ENCODE measurements at regions not wholly inside any gene's neighbourhood (a gene's known extent, or its start where the extent isn't known, plus 50 kb on each side); places are given as distances from the start of the nearest gene placed in this dataset.

DNA sequence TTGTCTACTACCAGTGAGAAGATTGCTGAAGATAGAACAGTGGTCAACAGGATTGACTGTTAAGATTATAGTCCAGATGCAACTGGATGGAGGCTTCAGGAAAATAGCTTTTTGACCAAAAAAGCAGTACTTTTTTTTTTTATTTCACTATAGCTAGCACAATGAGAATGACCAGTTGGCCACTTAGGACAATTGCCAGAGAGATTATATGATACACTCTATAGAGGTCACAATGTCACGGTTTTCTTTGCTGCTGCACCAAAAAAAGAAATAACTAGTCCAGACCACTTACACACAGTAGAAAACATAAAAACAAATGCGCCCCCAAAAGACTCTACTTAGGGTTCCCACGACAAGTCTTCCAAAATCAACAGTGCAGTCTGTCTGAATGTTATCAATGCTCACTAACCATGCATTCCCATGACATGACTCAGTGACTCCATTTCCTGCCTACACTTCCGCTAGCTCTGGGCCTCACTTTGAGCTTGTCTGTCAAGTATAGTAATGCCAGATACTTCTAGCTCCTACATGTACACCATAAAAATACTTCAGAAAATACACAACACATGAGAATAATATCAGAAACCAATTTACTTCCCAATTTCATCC, 209.1 kb upstream of the STARD13 start:
- H3K4me1 ChIP-seq (ENCODE audit: control extremely low read depth in 1 of 4, control insufficient read depth in 4 of 4, insufficient read depth in 4 of 4, low read length in 3 of 4): no peaks in the 10 kb centered on the region
- H3K27me3 ChIP-seq (replicated peaks in 2 of 5; ENCODE audit: control insufficient read depth in 4 of 5, insufficient read depth in 5 of 5, low read length in 4 of 5): no peaks in the 10 kb centered on the region
- ChIA-PET CTCF (interaction anchor here (1.3 kb wide), 1 partner anchor 11 kb away, joined by 3 read pairs; no protein-coding TSS in a partner anchor), POLR2A (no interaction called here)
- peak in 2 of 3 donors; percentile 12 to 51 for DNase-seq
- WGBS (ENCODE audit: insufficient coverage): 76% methylated on average over 4 of the region's 4 CpGs
- H3K36me3 ChIP-seq (ENCODE audit: control insufficient read depth in 4 of 4, insufficient read depth in 4 of 4, low read length in 3 of 4): no peaks in the 10 kb centered on the region
- H3K27ac ChIP-seq (ENCODE audit: insufficient read depth in 1 of 2, low read depth in 1 of 2, low read length in 2 of 2, poor library complexity in 1 of 2, severe bottlenecking in 2 of 2): peak overlapping the region in 1 of 2 experiments; percentile 5
- no peaks in the 10 kb centered on the region for H3K9me3 ChIP-seq (ENCODE audit: control extremely low read depth in 1 of 5, control insufficient read depth in 4 of 5, insufficient read depth in 2 of 5, low read depth in 1 of 5, low read length in 4 of 5)
- no peak overlapping the region for H3K4me3 ChIP-seq (ENCODE audit: control insufficient read depth in 1 of 7, extremely low read depth in 1 of 7, insufficient read depth in 4 of 7, low read depth in 2 of 7, low read length in 6 of 7)

GRCh38 chr13:33496336-33496735, 210.8 kb upstream of the STARD13 start:
- Histone ChIP-seq H3K27ac (ENCODE audit: insufficient read depth in 1 of 2, low read depth in 1 of 2, low read length in 2 of 2, poor library complexity in 1 of 2, severe bottlenecking in 2 of 2) (no peak overlapping the region), H3K4me1 (ENCODE audit: control extremely low read depth in 1 of 4, control insufficient read depth in 4 of 4, insufficient read depth in 4 of 4, low read length in 3 of 4) (no peaks in the 10 kb centered on the region)
- CTCF ChIA-PET: no interaction called here

DNA sequence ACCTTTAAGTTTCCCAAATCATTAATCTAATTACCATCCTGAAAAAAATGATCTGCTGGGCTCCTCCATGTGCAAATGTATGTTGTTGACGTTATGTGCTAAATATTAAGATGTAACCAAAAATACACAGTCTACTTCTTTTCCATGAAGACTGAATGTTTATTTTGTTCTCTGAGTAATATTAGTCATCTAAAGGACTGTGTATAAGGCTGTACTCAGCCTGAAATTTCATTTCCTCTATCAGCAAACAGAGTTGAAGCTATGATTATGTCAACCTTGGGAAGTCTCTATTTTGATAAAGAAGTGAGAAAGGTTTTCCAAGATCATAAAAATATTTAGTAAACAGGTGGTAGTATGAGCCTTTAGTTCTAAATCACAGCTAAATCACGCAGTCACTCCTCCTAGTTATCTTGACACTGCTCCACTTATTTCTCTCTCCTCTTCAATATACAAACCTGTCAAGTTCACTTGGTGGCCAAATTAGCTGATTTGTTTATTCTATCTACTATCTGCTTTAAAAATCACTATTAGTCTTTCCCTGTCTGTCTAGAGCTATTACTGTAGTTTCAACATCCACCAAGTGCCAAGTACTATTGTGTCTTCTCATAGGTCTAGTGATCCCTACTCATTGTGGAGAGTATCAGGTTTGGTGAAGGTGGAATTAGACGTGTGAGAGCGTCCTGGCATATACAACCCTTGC, 211.7 kb upstream of the STARD13 start:
- no peak overlapping the region for H3K4me3 ChIP-seq (ENCODE audit: control insufficient read depth in 1 of 7, extremely low read depth in 1 of 7, insufficient read depth in 4 of 7, low read depth in 2 of 7, low read length in 6 of 7)
- H3K27ac ChIP-seq (ENCODE audit: insufficient read depth in 1 of 2, low read depth in 1 of 2, low read length in 2 of 2, poor library complexity in 1 of 2, severe bottlenecking in 2 of 2): no peak overlapping the region
- ChIA-PET POLR2A (no interaction called here), CTCF (interaction anchor here (1.3 kb wide), 1 partner anchor 9 kb away, joined by 3 read pairs; no protein-coding TSS in a partner anchor)
- H3K4me1 ChIP-seq (ENCODE audit: control extremely low read depth in 1 of 4, control insufficient read depth in 4 of 4, insufficient read depth in 4 of 4, low read length in 3 of 4): no peaks in the 10 kb centered on the region
- no peaks in the 10 kb centered on the region for H3K9me3 ChIP-seq (ENCODE audit: control extremely low read depth in 1 of 5, control insufficient read depth in 4 of 5, insufficient read depth in 2 of 5, low read depth in 1 of 5, low read length in 4 of 5)
- no peak for DNase-seq
- no peaks in the 10 kb centered on the region for H3K27me3 ChIP-seq (replicated peaks in 2 of 5; ENCODE audit: control insufficient read depth in 4 of 5, insufficient read depth in 5 of 5, low read length in 4 of 5)
- H3K36me3 ChIP-seq (ENCODE audit: control insufficient read depth in 4 of 4, insufficient read depth in 4 of 4, low read length in 3 of 4): no peaks in the 10 kb centered on the region
- WGBS (ENCODE audit: insufficient coverage): no CpG with 5 or more reads among the region's 4 CpGs

More at GRCh38 chr13:33496336-33496735, 210.8 kb upstream of the STARD13 start:
- H3K27me3 ChIP-seq (replicated peaks in 2 of 5; ENCODE audit: control insufficient read depth in 4 of 5, insufficient read depth in 5 of 5, low read length in 4 of 5): no peaks in the 10 kb centered on the region
- POLR2A ChIA-PET: no interaction called here
- no peaks in the 10 kb centered on the region for H3K9me3 ChIP-seq (ENCODE audit: control extremely low read depth in 1 of 5, control insufficient read depth in 4 of 5, insufficient read depth in 2 of 5, low read depth in 1 of 5, low read length in 4 of 5)
- H3K4me3 ChIP-seq (ENCODE audit: control insufficient read depth in 1 of 7, extremely low read depth in 1 of 7, insufficient read depth in 4 of 7, low read depth in 2 of 7, low read length in 6 of 7): no peak overlapping the region
- DNase-seq: no peak
- H3K36me3 ChIP-seq (ENCODE audit: control insufficient read depth in 4 of 4, insufficient read depth in 4 of 4, low read length in 3 of 4): no peaks in the 10 kb centered on the region

DNA sequence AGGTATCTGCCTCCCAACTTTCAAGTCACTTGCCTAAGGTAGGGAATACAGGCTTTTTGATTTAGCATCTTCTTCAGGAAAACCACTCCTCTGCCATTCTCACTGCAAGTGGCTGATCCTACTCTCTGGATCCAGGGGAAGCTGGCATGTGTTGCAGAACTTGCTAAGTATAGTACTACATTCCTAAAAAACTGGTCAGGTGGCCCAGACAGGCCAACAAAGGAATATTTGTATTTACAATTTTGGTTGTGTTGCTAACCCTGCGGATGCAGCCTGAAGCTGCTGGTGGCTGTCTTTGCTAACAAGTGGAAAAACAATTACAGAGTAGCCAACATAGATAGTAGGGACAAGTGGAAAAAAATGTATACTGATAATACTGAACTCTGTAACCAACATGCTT, 222.5 kb upstream of the STARD13 start:
- Histone ChIP-seq H3K4me3 (ENCODE audit: control insufficient read depth in 1 of 7, extremely low read depth in 1 of 7, insufficient read depth in 4 of 7, low read depth in 2 of 7, low read length in 6 of 7) (no peak overlapping the region), H3K4me1 (ENCODE audit: control extremely low read depth in 1 of 4, control insufficient read depth in 4 of 4, insufficient read depth in 4 of 4, low read length in 3 of 4) (peaks cover 0 to 10% (median 2%) of the 10 kb centered on the region in 4 experiments), H3K27me3 (replicated peaks in 2 of 5; ENCODE audit: control insufficient read depth in 4 of 5, insufficient read depth in 5 of 5, low read length in 4 of 5) (no peaks in the 10 kb centered on the region), H3K36me3 (ENCODE audit: control insufficient read depth in 4 of 4, insufficient read depth in 4 of 4, low read length in 3 of 4) (no peaks in the 10 kb centered on the region), H3K27ac (ENCODE audit: insufficient read depth in 1 of 2, low read depth in 1 of 2, low read length in 2 of 2, poor library complexity in 1 of 2, severe bottlenecking in 2 of 2) (no peak overlapping the region), H3K9me3 (ENCODE audit: control extremely low read depth in 1 of 5, control insufficient read depth in 4 of 5, insufficient read depth in 2 of 5, low read depth in 1 of 5, low read length in 4 of 5) (peaks cover 0 to 13% (median 0%) of the 10 kb centered on the region in 5 experiments)
- ChIA-PET CTCF (no interaction called here), POLR2A (no interaction called here)
- WGBS (ENCODE audit: insufficient coverage): 100% methylated on average over 1 of the region's 1 CpG
- DNase-seq: no peak

GRCh38 chr13:33509642-33510229, 224.2 kb upstream of the STARD13 start:
- POLR2A ChIA-PET: no interaction called here
- no peaks in the 10 kb centered on the region for H3K36me3 ChIP-seq (ENCODE audit: control insufficient read depth in 4 of 4, insufficient read depth in 4 of 4, low read length in 3 of 4)
- WGBS (ENCODE audit: insufficient coverage): 34% methylated on average over 3 of the region's 5 CpGs
- H3K27ac ChIP-seq (ENCODE audit: insufficient read depth in 1 of 2, low read depth in 1 of 2, low read length in 2 of 2, poor library complexity in 1 of 2, severe bottlenecking in 2 of 2): no peak overlapping the region
- H3K9me3 ChIP-seq (ENCODE audit: control extremely low read depth in 1 of 5, control insufficient read depth in 4 of 5, insufficient read depth in 2 of 5, low read depth in 1 of 5, low read length in 4 of 5): peaks cover 0 to 13% (median 0%) of the 10 kb centered on the region in 5 experiments
- no peak for DNase-seq
- CTCF ChIA-PET: no interaction called here
- H3K4me3 ChIP-seq (ENCODE audit: control insufficient read depth in 1 of 7, extremely low read depth in 1 of 7, insufficient read depth in 4 of 7, low read depth in 2 of 7, low read length in 6 of 7): no peak overlapping the region
- peaks cover 0 to 10% (median 2%) of the 10 kb centered on the region in 4 experiments for H3K4me1 ChIP-seq (ENCODE audit: control extremely low read depth in 1 of 4, control insufficient read depth in 4 of 4, insufficient read depth in 4 of 4, low read length in 3 of 4)
- no peaks in the 10 kb centered on the region for H3K27me3 ChIP-seq (replicated peaks in 2 of 5; ENCODE audit: control insufficient read depth in 4 of 5, insufficient read depth in 5 of 5, low read length in 4 of 5)

GRCh38 chr13:33510350-33510970, 224.9 kb upstream of the STARD13 start:
- no peak for DNase-seq
- H3K27me3 ChIP-seq (replicated peaks in 2 of 5; ENCODE audit: control insufficient read depth in 4 of 5, insufficient read depth in 5 of 5, low read length in 4 of 5): no peaks in the 10 kb centered on the region
- ChIA-PET CTCF (interaction anchor here (0.6 to 0.7 kb wide), 2 partner anchors 32 to 155 kb away, joined by 3 read pairs; no protein-coding TSS in a partner anchor), POLR2A (no interaction called here)
- no peak overlapping the region for H3K4me3 ChIP-seq (ENCODE audit: control insufficient read depth in 1 of 7, extremely low read depth in 1 of 7, insufficient read depth in 4 of 7, low read depth in 2 of 7, low read length in 6 of 7)
- peaks cover 0 to 13% (median 0%) of the 10 kb centered on the region in 5 experiments for H3K9me3 ChIP-seq (ENCODE audit: control extremely low read depth in 1 of 5, control insufficient read depth in 4 of 5, insufficient read depth in 2 of 5, low read depth in 1 of 5, low read length in 4 of 5)
- H3K4me1 ChIP-seq (ENCODE audit: control extremely low read depth in 1 of 4, control insufficient read depth in 4 of 4, insufficient read depth in 4 of 4, low read length in 3 of 4): peaks cover 0 to 10% (median 2%) of the 10 kb centered on the region in 4 experiments
- no peaks in the 10 kb centered on the region for H3K36me3 ChIP-seq (ENCODE audit: control insufficient read depth in 4 of 4, insufficient read depth in 4 of 4, low read length in 3 of 4)
- H3K27ac ChIP-seq (ENCODE audit: insufficient read depth in 1 of 2, low read depth in 1 of 2, low read length in 2 of 2, poor library complexity in 1 of 2, severe bottlenecking in 2 of 2): no peak overlapping the region
